ENCODE measurements at regions not wholly inside any gene's neighbourhood (a gene's known extent, or its start where the extent isn't known, plus 50 kb on each side); places are given as distances from the start of the nearest gene placed in this dataset.

GRCh38 chr4:188430384-188430783 lies 291.1 kb downstream of the TRIML1 start:
- no peak for TF ChIP-seq EZH2 (IDR thresholded peaks at IDR 0.05; ENCODE audit: low read length, unreplicated experiment)
- TF ChIP-seq, protein P1, sequence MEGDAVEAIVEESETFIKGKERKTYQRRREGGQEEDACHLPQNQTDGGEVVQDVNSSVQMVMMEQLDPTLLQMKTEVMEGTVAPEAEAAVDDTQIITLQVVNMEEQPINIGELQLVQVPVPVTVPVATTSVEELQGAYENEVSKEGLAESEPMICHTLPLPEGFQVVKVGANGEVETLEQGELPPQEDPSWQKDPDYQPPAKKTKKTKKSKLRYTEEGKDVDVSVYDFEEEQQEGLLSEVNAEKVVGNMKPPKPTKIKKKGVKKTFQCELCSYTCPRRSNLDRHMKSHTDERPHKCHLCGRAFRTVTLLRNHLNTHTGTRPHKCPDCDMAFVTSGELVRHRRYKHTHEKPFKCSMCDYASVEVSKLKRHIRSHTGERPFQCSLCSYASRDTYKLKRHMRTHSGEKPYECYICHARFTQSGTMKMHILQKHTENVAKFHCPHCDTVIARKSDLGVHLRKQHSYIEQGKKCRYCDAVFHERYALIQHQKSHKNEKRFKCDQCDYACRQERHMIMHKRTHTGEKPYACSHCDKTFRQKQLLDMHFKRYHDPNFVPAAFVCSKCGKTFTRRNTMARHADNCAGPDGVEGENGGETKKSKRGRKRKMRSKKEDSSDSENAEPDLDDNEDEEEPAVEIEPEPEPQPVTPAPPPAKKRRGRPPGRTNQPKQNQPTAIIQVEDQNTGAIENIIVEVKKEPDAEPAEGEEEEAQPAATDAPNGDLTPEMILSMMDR (conservative IDR thresholded peaks at IDR 0.05; ENCODE audit: low read depth, low read length) = no peak
- TF ChIP-seq EZH2phosphoT487 (IDR thresholded peaks at IDR 0.05; ENCODE audit: borderline replicate concordance, low read length) = no peak
- H3K4me2 ChIP-seq (ENCODE audit: low read length) = no peak overlapping the region
- H3K27ac ChIP-seq (ENCODE audit: low read length) = no peak overlapping the region
- ATAC-seq = no peak
- no peaks in the 10 kb centered on the region for H3K36me3 ChIP-seq (ENCODE audit: low read depth, low read length)
- POLR2A ChIA-PET (ENCODE audit: unreplicated experiment) = no interaction called here
- intact Hi-C loops (cut with micrococcal nuclease) = no loop called here
- H3K9me3 ChIP-seq (ENCODE audit: low read length) = no peaks in the 10 kb centered on the region
- no peaks in the 10 kb centered on the region for H3K9me2 ChIP-seq (replicated peaks; ENCODE audit: low read length)
- no peaks in the 10 kb centered on the region for H4K20me1 ChIP-seq (ENCODE audit: low read length)
- H3K27me3 ChIP-seq (ENCODE audit: low read length) = no peaks in the 10 kb centered on the region
- no peak overlapping the region for H3K4me3 ChIP-seq (ENCODE audit: low read length)
- 0 out of 2 replicates have a peak, but pooled peaks cover 3% of the 10 kb centered on the region for H3K4me1 ChIP-seq (ENCODE audit: insufficient read depth, low read length)
- H3K79me2 ChIP-seq (ENCODE audit: low read length) = no peaks in the 10 kb centered on the region
- no peak overlapping the region for H2AFZ ChIP-seq (ENCODE audit: low read length)
- no TSS peak for BruUV-seq (replicated peaks)
- H3F3A ChIP-seq (ENCODE audit: low read length, unreplicated experiment) = no peaks in the 10 kb centered on the region
- no peak overlapping the region for H3K9ac ChIP-seq (ENCODE audit: low read length)
- CTCF ChIA-PET = no interaction called here
- DNase-seq = no peak

GRCh38 chr4:188432328-188432727 lies 293.1 kb downstream of the TRIML1 start:
- TF ChIP-seq EZH2phosphoT487 (IDR thresholded peaks at IDR 0.05; ENCODE audit: borderline replicate concordance, low read length) (no peak), EZH2 (IDR thresholded peaks at IDR 0.05; ENCODE audit: low read length, unreplicated experiment) (no peak)
- TF ChIP-seq, protein P1 (conservative IDR thresholded peaks at IDR 0.05; ENCODE audit: low read depth, low read length) = no peak
- no peak overlapping the region for H3K4me2 ChIP-seq (ENCODE audit: low read length)
- H2AFZ ChIP-seq (ENCODE audit: low read length) = no peak overlapping the region
- no TSS peak for BruUV-seq (replicated peaks)
- H3K9me3 ChIP-seq (ENCODE audit: low read length) = no peaks in the 10 kb centered on the region
- H3K9ac ChIP-seq (ENCODE audit: low read length) = no peak overlapping the region
- intact Hi-C loops (cut with micrococcal nuclease) = no loop called here
- ChIA-PET POLR2A (ENCODE audit: unreplicated experiment) (no interaction called here), CTCF (no interaction called here)
- no peak overlapping the region for H3K27ac ChIP-seq (ENCODE audit: low read length)
- H3K4me3 ChIP-seq (ENCODE audit: low read length) = no peak overlapping the region
- H3K4me1 ChIP-seq (ENCODE audit: insufficient read depth, low read length) = 0 out of 2 replicates have a peak, but pooled peaks cover 3% of the 10 kb centered on the region
- DNase-seq (peak; percentile 10), ATAC-seq (no peak)
- H3K36me3 ChIP-seq (ENCODE audit: low read depth, low read length) = no peaks in the 10 kb centered on the region
- no peaks in the 10 kb centered on the region for H3F3A ChIP-seq (ENCODE audit: low read length, unreplicated experiment)
- no peaks in the 10 kb centered on the region for H3K79me2 ChIP-seq (ENCODE audit: low read length)
- no peaks in the 10 kb centered on the region for H3K9me2 ChIP-seq (replicated peaks; ENCODE audit: low read length)
- no peaks in the 10 kb centered on the region for H4K20me1 ChIP-seq (ENCODE audit: low read length)
- H3K27me3 ChIP-seq (ENCODE audit: low read length) = no peaks in the 10 kb centered on the region

GRCh38 chr4:188433741-188434315 lies 294.6 kb downstream of the TRIML1 start:
- no peak overlapping the region for H3K4me2 ChIP-seq (ENCODE audit: low read length)
- H3K9ac ChIP-seq (ENCODE audit: low read length) = no peak overlapping the region
- no peaks in the 10 kb centered on the region for H3K36me3 ChIP-seq (ENCODE audit: low read depth, low read length)
- no peaks in the 10 kb centered on the region for H3K9me3 ChIP-seq (ENCODE audit: low read length)
- CTCF ChIA-PET = no interaction called here
- H2AFZ ChIP-seq (ENCODE audit: low read length) = no peak overlapping the region
- H3F3A ChIP-seq (ENCODE audit: low read length, unreplicated experiment) = no peaks in the 10 kb centered on the region
- H3K79me2 ChIP-seq (ENCODE audit: low read length) = no peaks in the 10 kb centered on the region
- no peak for TF ChIP-seq EZH2phosphoT487 (IDR thresholded peaks at IDR 0.05; ENCODE audit: borderline replicate concordance, low read length)
- TF ChIP-seq, protein P1 (conservative IDR thresholded peaks at IDR 0.05; ENCODE audit: low read depth, low read length) = no peak
- TF ChIP-seq EZH2 (IDR thresholded peaks at IDR 0.05; ENCODE audit: low read length, unreplicated experiment) = no peak
- H3K27ac ChIP-seq (ENCODE audit: low read length) = no peak overlapping the region
- intact Hi-C loops (cut with micrococcal nuclease) = no loop called here
- BruUV-seq (replicated peaks) = no TSS peak
- ATAC-seq (no peak), DNase-seq (no peak)
- 0 out of 2 replicates have a peak, but pooled peaks cover 3% of the 10 kb centered on the region for H3K4me1 ChIP-seq (ENCODE audit: insufficient read depth, low read length)
- no peaks in the 10 kb centered on the region for H4K20me1 ChIP-seq (ENCODE audit: low read length)
- H3K27me3 ChIP-seq (ENCODE audit: low read length) = no peaks in the 10 kb centered on the region
- H3K9me2 ChIP-seq (replicated peaks; ENCODE audit: low read length) = no peaks in the 10 kb centered on the region
- H3K4me3 ChIP-seq (ENCODE audit: low read length) = no peak overlapping the region
- POLR2A ChIA-PET (ENCODE audit: unreplicated experiment) = no interaction called here

Measured in PC-3 (cell line).